Liver (tissue), 8 donors: ENCODE measurements at regions not wholly inside any gene's neighbourhood (a gene's known extent, or its start where the extent isn't known, plus 50 kb on each side); places are given as distances from the start of the nearest gene placed in this dataset.

Experiments
- DNase-seq: peaks from one replicate; pipeline ENCODE4 v3.0.0-alpha.2; 2017; ENCODE audit warnings: low spot score
- H3K27ac ChIP-seq, 2 donors: one replicate each; pipeline ENCODE4 v1.7.0; 2013; ENCODE audit warnings: inconsistent platforms in 2 of 2, low read length in 2 of 2, control low read depth in 1 of 2, low read depth in 1 of 2, mild to moderate bottlenecking in 1 of 2
- H3K27me3 ChIP-seq, 4 donors: one replicate each; pipeline versions ENCODE4 v1.6.1 to v1.7.0; 2013; ENCODE audit warnings: low read length in 3 of 4, inconsistent platforms in 1 of 4, mild to moderate bottlenecking in 1 of 4, moderate library complexity in 1 of 4; ENCODE audit not compliant: control insufficient read depth in 4 of 4, insufficient read depth in 4 of 4
- H3K36me3 ChIP-seq, 4 donors: one replicate each; pipeline versions ENCODE4 v1.6.1 to v1.7.0; 2013; ENCODE audit warnings: low read length in 3 of 4, mild to moderate bottlenecking in 3 of 4, low read depth in 1 of 4, moderate library complexity in 1 of 4; ENCODE audit not compliant: control insufficient read depth in 4 of 4, insufficient read depth in 3 of 4
- H3K4me1 ChIP-seq, 4 donors: one replicate each; pipeline versions ENCODE4 v1.6.1 to v1.7.0; 2013; ENCODE audit warnings: low read length in 3 of 4, mild to moderate bottlenecking in 3 of 4, moderate library complexity in 1 of 4; ENCODE audit not compliant: control insufficient read depth in 4 of 4, insufficient read depth in 4 of 4
- H3K4me3 ChIP-seq, 3 donors: one replicate each; pipeline versions ENCODE4 v1.6.1 to v1.7.0; 2013; ENCODE audit warnings: low read length in 3 of 3, control low read depth in 1 of 3, low read depth in 1 of 3, mild to moderate bottlenecking in 1 of 3
- H3K9ac ChIP-seq, 2 donors: one replicate each; pipeline ENCODE4 v1.7.0; 2013; ENCODE audit warnings: low read length in 2 of 2, mild to moderate bottlenecking in 2 of 2, moderate library complexity in 2 of 2, control low read depth in 1 of 2, low read depth in 1 of 2
- H3K9me3 ChIP-seq, 4 donors: one replicate each; pipeline versions ENCODE4 v1.6.1 to v1.7.0; 2013; ENCODE audit warnings: low read length in 3 of 4; ENCODE audit not compliant: control insufficient read depth in 4 of 4
- ATF3 ChIP-seq: IDR thresholded peaks from 2 replicates; pipeline ENCODE4 v1.6.1; 2016; ENCODE audit warnings: antibody characterized with exemption
- CTCF ChIP-seq: fragments of 150-350 bp; IDR thresholded peaks from 2 replicates; pipeline ENCODE4 v1.5.1; 2017; ENCODE audit warnings: improper control_type of control experiment, low read depth, low read length; ENCODE audit not compliant: missing input control
- FOXA1 ChIP-seq: IDR thresholded peaks from 2 replicates; pipeline ENCODE4 v1.6.1; 2016; ENCODE audit warnings: antibody characterized with exemption
- FOXA2 ChIP-seq: IDR thresholded peaks from 2 replicates; pipeline ENCODE4 v1.6.1; 2016; ENCODE audit warnings: antibody characterized with exemption
- GABPA ChIP-seq, 2 donors: IDR thresholded peaks in 1 of 2; conservative IDR thresholded peaks in 1 of 2; 2 replicates each; pipeline ENCODE4 v1.6.1; 2016; ENCODE audit warnings: antibody characterized with exemption in 2 of 2, mild to moderate bottlenecking in 1 of 2, moderate library complexity in 1 of 2
- HNF4A ChIP-seq, 2 donors: conservative IDR thresholded peaks; 2 replicates each; pipeline ENCODE4 v1.6.1; 2016; ENCODE audit warnings: antibody characterized with exemption in 2 of 2, mild to moderate bottlenecking in 2 of 2
- HNF4G ChIP-seq: IDR thresholded peaks from 2 replicates; pipeline ENCODE4 v1.6.1; 2016; ENCODE audit warnings: antibody characterized with exemption
- JUND ChIP-seq, 2 donors: IDR thresholded peaks; 2 replicates each; pipeline ENCODE4 v1.6.1; 2016; ENCODE audit warnings: antibody characterized with exemption in 2 of 2
- MAX ChIP-seq: IDR thresholded peaks from 2 replicates; pipeline ENCODE4 v1.6.1; 2016; ENCODE audit warnings: antibody characterized with exemption
- NR2F2 ChIP-seq: IDR thresholded peaks from 2 replicates; pipeline ENCODE4 v1.6.1; 2016; ENCODE audit warnings: antibody characterized with exemption
- RAD21 ChIP-seq, 2 donors: IDR thresholded peaks; 2 replicates each; pipeline ENCODE4 v1.6.1; 2016; ENCODE audit warnings: antibody characterized with exemption in 2 of 2, mild to moderate bottlenecking in 2 of 2
- REST ChIP-seq: IDR thresholded peaks from 2 replicates; pipeline ENCODE4 v1.6.1; 2016; ENCODE audit warnings: antibody characterized with exemption, mild to moderate bottlenecking
- RXRA ChIP-seq, 2 donors: IDR thresholded peaks; 2 replicates each; pipeline ENCODE4 v1.6.1; 2017 to 2018; ENCODE audit warnings: antibody characterized with exemption in 2 of 2, mild to moderate bottlenecking in 1 of 2
- SP1 ChIP-seq: IDR thresholded peaks from 2 replicates; pipeline ENCODE4 v1.6.1; 2018; ENCODE audit warnings: antibody characterized with exemption, mild to moderate bottlenecking
- TAF1 ChIP-seq: conservative IDR thresholded peaks from 2 replicates; pipeline ENCODE4 v1.6.1; 2016; ENCODE audit warnings: antibody characterized with exemption, mild to moderate bottlenecking
- ZBTB33 ChIP-seq: IDR thresholded peaks from 2 replicates; pipeline ENCODE4 v1.6.1; 2016; ENCODE audit warnings: antibody characterized with exemption
- WGBS: extraction: QIAGEN DNeasy Blood & Tissue Kit; methylation state at CpG from one replicate; pipeline ENCODE4 v1.1.7; 2013; 5-methylcytosine and 5-hydroxymethylcytosine counted together
- donor health status: healthy.
- donor health status: healthy.
- donor health status: healthy.
- donor health status: healthy.
- donor health status: healthy.

GRCh38 chr10:130443066-130443465 lies 306.9 kb downstream of the GLRX3 start:
- H3K9ac ChIP-seq, result no peak overlapping the region
- no peak overlapping the region for H3K27ac ChIP-seq
- TF ChIP-seq ATF3 (no peak), TAF1 (no peak), MAX (no peak), HNF4A (conservative IDR thresholded peaks at IDR 0.05) (no peak), GABPA (IDR thresholded peaks at IDR 0.05 in 1 of 2, conservative IDR thresholded peaks at IDR 0.05 in 1 of 2) (no peak), FOXA2 (no peak), FOXA1 (no peak)
- H3K27me3 ChIP-seq, result peaks cover 0 to 3% (median under 1%) of the 10 kb centered on the region in 4 donors
- 69% methylated on average over 7 of the region's 7 CpGs for WGBS
- no peaks in the 10 kb centered on the region for H3K4me1 ChIP-seq
- H3K4me3 ChIP-seq, result no peak overlapping the region
- H3K36me3 ChIP-seq, result no peaks in the 10 kb centered on the region
- DNase-seq, result no peak
- H3K9me3 ChIP-seq, result peaks cover 0 to 2% (median 0%) of the 10 kb centered on the region in 4 donors

GRCh38 chr10:130453036-130453720 lies 317.0 kb downstream of the GLRX3 start:
- Histone ChIP-seq H3K9me3 (no peaks in the 10 kb centered on the region), H3K4me3 (no peak overlapping the region), H3K9ac (no peak overlapping the region), H3K27me3 (peaks cover 0 to 6% (median 1%) of the 10 kb centered on the region in 4 donors), H3K27ac (no peak overlapping the region), H3K36me3 (no peaks in the 10 kb centered on the region), H3K4me1 (peaks cover 0 to 3% (median 0%) of the 10 kb centered on the region in 4 donors)
- 84% methylated on average over 21 of the region's 21 CpGs for WGBS
- TF ChIP-seq CTCF (no peak), HNF4A (conservative IDR thresholded peaks at IDR 0.05) (no peak), RXRA (IDR thresholded peaks at IDR 0.05) (no peak), ATF3 (no peak), JUND (IDR thresholded peaks at IDR 0.05) (no peak), FOXA2 (no peak), SP1 (no peak), RAD21 (IDR thresholded peaks at IDR 0.05) (no peak), NR2F2 (no peak), ZBTB33 (no peak), HNF4G (no peak), REST (no peak)
- DNase-seq, result peak; percentile 20
